ENCODE measurements at regions not wholly inside any gene's neighbourhood (a gene's known extent, or its start where the extent isn't known, plus 50 kb on each side); places are given as distances from the start of the nearest gene placed in this dataset.
A peak's percentile ranks its signal among the peaks of the same experiment; 100 is the strongest.

GRCh38 chr10:24054421-24054820 is 154.5 kb upstream of the KIAA1217 start:
- ATAC-seq (no peak), DNase-seq (no peak)
- Histone ChIP-seq H3K4me3 (no peak overlapping the region), H3K36me3 (no peaks in the 10 kb centered on the region), H3K27me3 (no peaks in the 10 kb centered on the region), H3K9me3 (peaks cover 0 to 19% (median 4%) of the 10 kb centered on the region in 11 donors), H3K27ac (no peak overlapping the region), H3K4me1 (no peaks in the 10 kb centered on the region)
- TF ChIP-seq, protein P1, sequence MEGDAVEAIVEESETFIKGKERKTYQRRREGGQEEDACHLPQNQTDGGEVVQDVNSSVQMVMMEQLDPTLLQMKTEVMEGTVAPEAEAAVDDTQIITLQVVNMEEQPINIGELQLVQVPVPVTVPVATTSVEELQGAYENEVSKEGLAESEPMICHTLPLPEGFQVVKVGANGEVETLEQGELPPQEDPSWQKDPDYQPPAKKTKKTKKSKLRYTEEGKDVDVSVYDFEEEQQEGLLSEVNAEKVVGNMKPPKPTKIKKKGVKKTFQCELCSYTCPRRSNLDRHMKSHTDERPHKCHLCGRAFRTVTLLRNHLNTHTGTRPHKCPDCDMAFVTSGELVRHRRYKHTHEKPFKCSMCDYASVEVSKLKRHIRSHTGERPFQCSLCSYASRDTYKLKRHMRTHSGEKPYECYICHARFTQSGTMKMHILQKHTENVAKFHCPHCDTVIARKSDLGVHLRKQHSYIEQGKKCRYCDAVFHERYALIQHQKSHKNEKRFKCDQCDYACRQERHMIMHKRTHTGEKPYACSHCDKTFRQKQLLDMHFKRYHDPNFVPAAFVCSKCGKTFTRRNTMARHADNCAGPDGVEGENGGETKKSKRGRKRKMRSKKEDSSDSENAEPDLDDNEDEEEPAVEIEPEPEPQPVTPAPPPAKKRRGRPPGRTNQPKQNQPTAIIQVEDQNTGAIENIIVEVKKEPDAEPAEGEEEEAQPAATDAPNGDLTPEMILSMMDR (IDR thresholded peaks at IDR 0.05), result no peak
- intact Hi-C loops (cut with DNase I), result no loop called here
- 93 to 97% methylated on average over 2 of the region's 2 CpGs for WGBS, 2 donors

DNA sequence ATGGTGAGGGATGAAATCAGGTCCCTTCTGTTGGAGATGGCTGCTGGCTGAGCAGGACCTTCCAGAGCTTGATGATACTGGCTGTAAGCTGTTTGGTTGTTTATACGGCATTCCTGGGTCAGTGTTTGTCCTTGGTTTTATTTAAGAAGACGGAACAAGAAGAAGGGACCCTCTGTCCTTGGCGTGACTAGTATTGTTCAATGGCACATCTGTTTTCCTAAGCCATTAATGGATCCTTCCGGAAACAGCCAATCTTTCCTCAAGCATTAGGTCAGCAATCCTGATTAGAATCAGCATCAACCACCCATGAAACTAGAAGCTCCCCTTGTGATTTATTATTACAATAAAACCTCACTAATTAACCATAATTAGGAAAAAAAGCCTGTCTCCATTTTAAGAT is 128.7 kb upstream of the KIAA1217 start:
- Histone ChIP-seq H3K9me3 (no peaks in the 10 kb centered on the region), H3K27ac (peak overlapping the region in 1 of 10 donors; percentile 16), H3K27me3 (no peaks in the 10 kb centered on the region), H3K4me1 (peaks cover 0 to 4% (median 0%) of the 10 kb centered on the region in 9 donors), H3K4me3 (no peak overlapping the region), H3K36me3 (no peaks in the 10 kb centered on the region)
- DNase-seq (no peak), ATAC-seq (peak in 2 of 8 donors; percentile 22 to 50)
- TF ChIP-seq, protein P1 (IDR thresholded peaks at IDR 0.05), result no peak
- intact Hi-C loops (cut with DNase I), result loop anchor here in 1 of 10 donors (10.0 kb wide), 1 partner anchor 115 kb away; no protein-coding TSS in a partner anchor
- WGBS, 2 donors, result 58 to 74% methylated on average over 4 of the region's 4 CpGs

DNA sequence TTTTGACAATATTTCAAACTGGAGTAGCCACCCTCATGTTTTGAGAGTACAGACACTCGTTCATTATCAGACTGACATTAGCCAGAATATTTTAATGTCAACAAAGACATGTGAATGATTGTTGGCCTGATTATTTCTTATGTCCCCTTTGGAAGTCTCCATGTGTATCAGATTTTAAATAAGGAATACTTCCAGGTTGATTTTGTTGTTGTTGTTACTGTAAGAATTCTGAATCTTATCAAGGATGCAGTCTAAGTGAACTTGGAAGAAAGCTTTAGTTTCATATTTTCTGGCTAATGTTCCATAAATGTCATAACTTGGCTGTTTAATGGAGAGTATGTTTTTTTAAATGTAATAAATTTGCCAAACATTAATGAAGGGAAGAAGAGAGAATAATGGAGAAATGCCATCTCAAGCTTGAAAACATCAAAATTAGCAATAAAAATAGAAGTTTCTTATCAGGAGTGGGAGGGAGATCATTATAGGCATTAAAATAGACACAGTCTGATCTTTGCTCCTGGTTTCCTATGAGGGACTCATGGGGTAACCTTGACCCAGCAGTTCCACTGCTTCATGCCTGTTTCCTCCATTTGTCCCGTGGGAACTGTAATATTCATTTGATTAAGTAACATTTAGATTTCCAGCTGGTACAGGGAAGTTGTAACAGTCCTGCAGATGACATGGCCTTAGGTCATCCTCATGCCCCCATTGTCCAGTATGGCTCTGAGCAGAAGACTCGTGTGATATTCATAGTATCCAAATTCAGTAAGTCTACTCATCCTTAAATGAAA is 122.4 kb upstream of the KIAA1217 start:
- TF ChIP-seq, protein P1 (IDR thresholded peaks at IDR 0.05), result no peak
- intact Hi-C loops (cut with DNase I), result loop anchor here in 1 of 10 donors (10.0 kb wide), 1 partner anchor 108 kb away; no protein-coding TSS in a partner anchor
- H3K4me1 ChIP-seq, result peaks cover 0 to 30% (median 16%) of the 10 kb centered on the region in 9 donors
- no peak overlapping the region for H3K4me3 ChIP-seq
- ATAC-seq (peak in 1 of 8 donors; percentile 59), DNase-seq (no peak)
- peak overlapping the region in 2 of 10 donors; percentile 0 to 18 for H3K27ac ChIP-seq
- peaks cover 0 to 6% (median 0%) of the 10 kb centered on the region in 11 donors for H3K9me3 ChIP-seq
- WGBS, 2 donors, result 37% methylated on average over 3 of the region's 3 CpGs
- no peaks in the 10 kb centered on the region for H3K36me3 ChIP-seq
- H3K27me3 ChIP-seq, result no peaks in the 10 kb centered on the region

GRCh38 chr10:24091256-24091655 is 117.7 kb upstream of the KIAA1217 start:
- Histone ChIP-seq H3K4me3 (no peak overlapping the region), H3K27me3 (no peaks in the 10 kb centered on the region), H3K36me3 (no peaks in the 10 kb centered on the region), H3K27ac (peak overlapping the region in 6 of 10 donors; percentile 9 to 78 (median 53)), H3K4me1 (peaks cover 0 to 35% (median 18%) of the 10 kb centered on the region in 9 donors), H3K9me3 (peaks cover 0 to 6% (median 0%) of the 10 kb centered on the region in 11 donors)
- DNase-seq (no peak), ATAC-seq (peak in 7 of 8 donors; percentile 41 to 89 (median 79))
- TF ChIP-seq, protein P1 (IDR thresholded peaks at IDR 0.05), result no peak
- intact Hi-C loops (cut with DNase I), result no loop called here
- 54 to 62% methylated on average over 2 of the region's 2 CpGs for WGBS, 2 donors

Data from heart right ventricle (tissue), 16 donors.